HCT116 (cell line): ENCODE measurements at regions not wholly inside any gene's neighbourhood (a gene's known extent, or its start where the extent isn't known, plus 50 kb on each side); places are given as distances from the start of the nearest gene placed in this dataset.

Source experiments
- ATAC-seq: fragments of 200-7000 bp; cut with Tn5 transposase; 2 replicates; pipeline ENCODE4 v1.9.1; 2020; ENCODE audit warnings: mild to moderate bottlenecking, moderate library complexity
- BruUV-seq: library from RNA; stranded (reverse); fragments of 400-500 nt; replicated peaks from 2 replicates; lab custom pipeline; 2021; lab: Mats Ljungman, UMichigan
- CTCF ChIA-PET: fragments of 300-600 bp; sonication (Branson Sonifier 250); formaldehyde crosslinking; loops from one replicate; lab custom pipeline; 2021; ENCODE audit warnings: antibody characterized with exemption; lab: Charles Lee
- POLR2A ChIA-PET: fragments of 300-600, 350-600 bp; sonication (Branson Sonifier 250); formaldehyde crosslinking; loops from one replicate; lab custom pipeline; 2021; ENCODE audit warnings: antibody characterized with exemption; lab: Charles Lee
- RAD21 ChIA-PET, 2 experiments: fragments of 300-600 bp; sonication (Branson Sonifier 250); formaldehyde crosslinking; loops; one replicate each; lab custom pipeline; 2023; ENCODE audit warnings: low total read pairs in 2 of 2; ENCODE audit not compliant: uncharacterized antibody in 2 of 2, unreplicated experiment in 2 of 2, low non-redundant PET in 1 of 2; lab: Charles Lee
- DNase-seq: peaks from one replicate; pipeline ENCODE4 v3.0.0-alpha.2; 2010; ENCODE audit warnings: low read depth, low spot score
- H2AFZ ChIP-seq: fragments of 200-600 bp; shearing (Covaris generic), sonication (generic); 2 replicates; pipeline ENCODE4 v1.6.1; 2017; ENCODE audit warnings: low read depth, mixed run types, mixed read lengths, antibody characterized with exemption, low read length; ENCODE audit not compliant: poor library complexity, severe bottlenecking
- H3K27ac ChIP-seq: 2 replicates; pipeline ENCODE4 v1.5.1; 2012; ENCODE audit warnings: low read depth, low read length
- H3K27me3 ChIP-seq: fragments of 200-600 bp; sonication (generic); 2 replicates; pipeline ENCODE4 v1.6.1; 2016; ENCODE audit warnings: mixed run types, low read length, mixed read lengths; ENCODE audit not compliant: insufficient read depth
- H3K36me3 ChIP-seq, 2 experiments: fragments of 200-500 bp in 1 of 2; fragments of 200-600 bp in 1 of 2; sonication (Bioruptor generic) in 1 of 2; sonication (generic) in 1 of 2; 2 replicates each; pipeline versions ENCODE4 v1.5.1 to v1.6.1; 2014 to 2016; ENCODE audit warnings: low read length in 2 of 2, inconsistent platforms in 1 of 2, mixed read lengths in 1 of 2, mixed run types in 1 of 2; ENCODE audit not compliant: insufficient read depth in 2 of 2, control insufficient read depth in 1 of 2
- H3K4me1 ChIP-seq, 2 experiments: fragments of 200-600 bp in 1 of 2; sonication (generic) in 1 of 2; 2 replicates each; pipeline versions ENCODE4 v1.5.1 to v1.6.1; 2012 to 2017; ENCODE audit warnings: low read length in 2 of 2, inconsistent platforms in 1 of 2, mild to moderate bottlenecking in 1 of 2, mixed read lengths in 1 of 2, mixed run types in 1 of 2, moderate library complexity in 1 of 2; ENCODE audit not compliant: insufficient read depth in 2 of 2, control insufficient read depth in 1 of 2
- H3K4me2 ChIP-seq: fragments of 200-600 bp; sonication (generic); 2 replicates; pipeline ENCODE4 v1.6.1; 2017; ENCODE audit warnings: mixed run types, low read length, mixed read lengths
- H3K4me3 ChIP-seq, 2 experiments: fragments of 200-600 bp in 1 of 2; sonication (generic) in 1 of 2; replicated peaks in 1 of 2; 2 replicates each; pipeline ENCODE4 v1.5.1; 2011 to 2016; ENCODE audit warnings: low read length in 2 of 2, control low read depth in 1 of 2, low read depth in 1 of 2, mild to moderate bottlenecking in 1 of 2, mixed read lengths in 1 of 2, mixed run types in 1 of 2
- H3K79me2 ChIP-seq: fragments of 200-600 bp; sonication (generic); 2 replicates; pipeline ENCODE4 v1.6.1; 2017; ENCODE audit warnings: mild to moderate bottlenecking, mixed run types, low read length, moderate library complexity, mixed read lengths; ENCODE audit not compliant: insufficient read depth
- H3K9ac ChIP-seq: fragments of 200-600 bp; sonication (generic); 2 replicates; pipeline ENCODE4 v1.6.1; 2016; ENCODE audit warnings: low read length, mixed read lengths
- H3K9me2 ChIP-seq: fragments of 200-600 bp; sonication (generic), shearing (Covaris generic); 2 replicates; pipeline ENCODE4 v1.6.1; 2017; ENCODE audit warnings: mixed run types, mild to moderate bottlenecking, moderate library complexity; ENCODE audit not compliant: insufficient read depth
- H3K9me3 ChIP-seq, 2 experiments: fragments of 200-500 bp in 1 of 2; fragments of 200-600 bp in 1 of 2; sonication (Bioruptor generic) in 1 of 2; sonication (generic) in 1 of 2; 2 replicates each; pipeline ENCODE4 v1.6.1; 2014 to 2017; ENCODE audit warnings: low read length in 2 of 2, mixed read lengths in 2 of 2, inconsistent platforms in 1 of 2, low read depth in 1 of 2, mild to moderate bottlenecking in 1 of 2, mixed run types in 1 of 2, moderate library complexity in 1 of 2; ENCODE audit not compliant: control insufficient read depth in 1 of 2, insufficient read depth in 1 of 2
- H4K20me1 ChIP-seq: fragments of 200-600 bp; sonication (generic), shearing (Covaris generic); 2 replicates; pipeline ENCODE4 v1.6.1; 2017; ENCODE audit warnings: mixed run types, mild to moderate bottlenecking, moderate library complexity; ENCODE audit not compliant: insufficient read depth
- EZH2 ChIP-seq: fragments of 200-600 bp; sonication (generic); IDR thresholded peaks from 2 replicates; pipeline ENCODE4 v1.6.1; 2017; ENCODE audit warnings: antibody characterized with exemption, mixed run types
- JUND ChIP-seq: IDR thresholded peaks from 2 replicates; pipeline ENCODE4 v1.6.1; 2012
- REST ChIP-seq: IDR thresholded peaks from 2 replicates; pipeline ENCODE4 v1.6.1; 2012; ENCODE audit warnings: low read depth
- ZNF274 ChIP-seq: fragments of 200-500 bp; sonication (Bioruptor generic); IDR thresholded peaks from 2 replicates; pipeline ENCODE4 v1.6.1; 2014; ENCODE audit warnings: mild to moderate bottlenecking, low read depth, low read length, inconsistent platforms
- intact Hi-C: fragments of 100-400 bp; cut with micrococcal nuclease; formaldehyde crosslinking; loops from 2 replicates; pipeline ENCODE4 v1.10.0; 2022

- no peak for TF ChIP-seq REST
- TF ChIP-seq EZH2, result no peak
- TF ChIP-seq, all 23 proteins: peak for 0
These were observed 52.7 kb upstream of the VIPR2 start (continued) for GRCh38 chr7:159197066-159197975.

GRCh38 chr7:159196584-159196983, 51.9 kb upstream of the VIPR2 start:
- H3K79me2 ChIP-seq, result no peaks in the 10 kb centered on the region
- intact Hi-C loops, result loop anchor here (5.0 kb wide), 1 partner anchor 219 kb away; no protein-coding TSS in a partner anchor
- H3K9me2 ChIP-seq, result no peaks in the 10 kb centered on the region
- no peak overlapping the region for H2AFZ ChIP-seq
- ChIA-PET POLR2A (no interaction called here), RAD21 (no interaction called here), CTCF (no interaction called here)
- H3K4me2 ChIP-seq, result no peak overlapping the region
- no TSS peak for BruUV-seq
- peaks cover 0 to 2% of the 10 kb centered on the region in 2 experiments; a peak in 1 of 4 replicates for H3K4me1 ChIP-seq
- no peaks in the 10 kb centered on the region for H3K36me3 ChIP-seq
- no peak overlapping the region for H3K27ac ChIP-seq
- H3K9ac ChIP-seq, result no peak overlapping the region
- no peak for ATAC-seq
- H3K9me3 ChIP-seq, result no peaks in the 10 kb centered on the region
- TF ChIP-seq JUND (no peak), EZH2 (no peak), ZNF274 (no peak)
- H3K4me3 ChIP-seq, result no peak overlapping the region
- no peaks in the 10 kb centered on the region for H4K20me1 ChIP-seq
- H3K27me3 ChIP-seq, result 0 out of 2 replicates have a peak, but pooled peaks cover 4% of the 10 kb centered on the region
- DNase-seq, result no peak
